ENCODE measurements at regions not wholly inside any gene's neighbourhood (a gene's known extent, or its start where the extent isn't known, plus 50 kb on each side); places are given as distances from the start of the nearest gene placed in this dataset.

DNA sequence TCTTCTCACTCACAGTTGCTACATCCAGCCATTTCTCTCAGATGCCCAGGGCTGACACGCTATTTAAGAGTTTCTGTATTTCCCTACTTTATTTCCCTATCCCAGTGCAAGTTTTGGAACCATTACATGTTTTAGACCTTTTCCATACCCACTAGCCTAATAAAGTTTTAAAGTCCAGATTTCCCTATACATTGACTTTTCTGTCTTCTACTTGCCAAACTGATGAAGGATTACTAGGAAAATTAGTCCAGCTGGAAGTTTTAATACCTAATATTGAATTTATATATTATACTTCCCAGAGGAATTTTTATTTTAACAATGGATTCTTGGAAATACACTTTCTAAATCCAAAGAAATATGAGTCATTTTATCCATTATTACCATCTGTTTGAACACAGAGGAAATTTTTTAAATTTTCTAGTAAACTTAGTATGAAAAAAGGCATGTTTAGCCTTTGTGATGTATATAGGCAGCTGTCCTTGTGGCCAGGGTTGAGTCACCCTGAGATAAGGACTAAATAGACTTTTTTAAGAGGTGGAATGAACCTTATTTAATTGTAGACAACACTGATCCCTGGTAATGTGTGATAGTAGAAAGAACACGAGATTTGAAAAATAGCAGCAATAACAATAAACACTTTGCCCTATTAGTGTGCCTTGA, 205.0 kb downstream of the TFEC start:
- intact Hi-C loops (cut with micrococcal nuclease) = no loop called here
- no peaks in the 10 kb centered on the region for H3K79me2 ChIP-seq (ENCODE audit: control insufficient read depth, insufficient read depth, low read length)
- CTCF ChIA-PET = no interaction called here
- DNase-seq (no peak), ATAC-seq (ENCODE audit: low read depth) (no peak)
- no peaks in the 10 kb centered on the region for H3K27me3 ChIP-seq (replicated peaks in 1 of 4; ENCODE audit: control extremely low read depth in 1 of 4, control insufficient read depth in 3 of 4, insufficient read depth in 4 of 4, low read length in 3 of 4)
- 100% methylated on average over 1 of the region's 2 CpGs for WGBS (ENCODE audit: insufficient coverage)
- Mint-ChIP-seq H3K4me1 (no peaks in the 10 kb centered on the region), H3K4me3 (no peak overlapping the region), H3K27ac (no peak overlapping the region), H3K9me3 (ENCODE audit: insufficient read depth) (no peaks in the 10 kb centered on the region), H3K27me3 (no peaks in the 10 kb centered on the region)
- no peak overlapping the region for H3K9ac ChIP-seq (ENCODE audit: low read length)
- no peaks in the 10 kb centered on the region for H3K4me1 ChIP-seq (ENCODE audit: control insufficient read depth in 2 of 2, insufficient read depth in 2 of 2, low read length in 2 of 2)
- H3K36me3 ChIP-seq (replicated peaks in 1 of 2; ENCODE audit: control extremely low read depth in 1 of 2, control insufficient read depth in 1 of 2, extremely low read depth in 1 of 2, insufficient read depth in 2 of 2, low read length in 1 of 2) = no peaks in the 10 kb centered on the region
- H3K4me3 ChIP-seq (ENCODE audit: control extremely low read depth in 1 of 5, extremely low read depth in 1 of 5, insufficient read depth in 1 of 5, low read depth in 2 of 5, low read length in 4 of 5) = no peak overlapping the region
- POLR2A ChIA-PET = no interaction called here
- TF ChIP-seq, protein P1, sequence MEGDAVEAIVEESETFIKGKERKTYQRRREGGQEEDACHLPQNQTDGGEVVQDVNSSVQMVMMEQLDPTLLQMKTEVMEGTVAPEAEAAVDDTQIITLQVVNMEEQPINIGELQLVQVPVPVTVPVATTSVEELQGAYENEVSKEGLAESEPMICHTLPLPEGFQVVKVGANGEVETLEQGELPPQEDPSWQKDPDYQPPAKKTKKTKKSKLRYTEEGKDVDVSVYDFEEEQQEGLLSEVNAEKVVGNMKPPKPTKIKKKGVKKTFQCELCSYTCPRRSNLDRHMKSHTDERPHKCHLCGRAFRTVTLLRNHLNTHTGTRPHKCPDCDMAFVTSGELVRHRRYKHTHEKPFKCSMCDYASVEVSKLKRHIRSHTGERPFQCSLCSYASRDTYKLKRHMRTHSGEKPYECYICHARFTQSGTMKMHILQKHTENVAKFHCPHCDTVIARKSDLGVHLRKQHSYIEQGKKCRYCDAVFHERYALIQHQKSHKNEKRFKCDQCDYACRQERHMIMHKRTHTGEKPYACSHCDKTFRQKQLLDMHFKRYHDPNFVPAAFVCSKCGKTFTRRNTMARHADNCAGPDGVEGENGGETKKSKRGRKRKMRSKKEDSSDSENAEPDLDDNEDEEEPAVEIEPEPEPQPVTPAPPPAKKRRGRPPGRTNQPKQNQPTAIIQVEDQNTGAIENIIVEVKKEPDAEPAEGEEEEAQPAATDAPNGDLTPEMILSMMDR (IDR thresholded peaks at IDR 0.05) = no peak
- no peak for TF ChIP-seq EZH2 (IDR thresholded peaks at IDR 0.05; ENCODE audit: borderline replicate concordance, insufficient read depth, low read depth, low read length, poor library complexity, severe bottlenecking)
- no peak overlapping the region for H3K4me2 ChIP-seq (replicated peaks; ENCODE audit: low read depth, low read length, poor library complexity, severe bottlenecking)
- no peaks in the 10 kb centered on the region for H4K20me1 ChIP-seq (ENCODE audit: control insufficient read depth, insufficient read depth, low read length, poor library complexity, severe bottlenecking)
- H3K9me3 ChIP-seq (ENCODE audit: control extremely low read depth in 1 of 3, control insufficient read depth in 2 of 3, insufficient read depth in 1 of 3, low read length in 2 of 3) = no peaks in the 10 kb centered on the region
- no peak overlapping the region for H3K27ac ChIP-seq (ENCODE audit: low read length in 2 of 2)
- no peak overlapping the region for H2AFZ ChIP-seq (ENCODE audit: insufficient read depth, low read depth, low read length, poor library complexity, severe bottlenecking)

DNA sequence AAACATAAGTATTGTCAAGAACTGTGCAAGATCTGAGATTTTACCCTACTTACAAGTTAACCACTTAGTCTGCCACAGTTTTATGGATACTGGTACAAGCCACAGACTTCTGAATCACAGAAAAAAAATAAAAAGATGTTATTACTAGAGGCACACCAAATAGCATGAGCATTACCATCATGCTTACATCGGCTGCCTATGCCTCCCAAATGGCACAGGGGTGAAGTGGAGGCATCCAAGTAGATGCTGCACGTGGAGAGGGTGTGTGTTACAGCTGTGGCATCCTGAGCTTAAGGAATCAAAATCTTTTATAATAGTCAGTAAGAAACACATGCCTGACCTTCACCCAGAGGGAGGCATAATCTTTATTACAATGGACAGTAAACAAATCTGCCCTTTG, 207.8 kb downstream of the TFEC start:
- no peak overlapping the region for H3K4me3 ChIP-seq (ENCODE audit: control extremely low read depth in 1 of 5, extremely low read depth in 1 of 5, insufficient read depth in 1 of 5, low read depth in 2 of 5, low read length in 4 of 5)
- no peaks in the 10 kb centered on the region for H3K4me1 Mint-ChIP-seq
- no peak for DNase-seq
- no peaks in the 10 kb centered on the region for H4K20me1 ChIP-seq (ENCODE audit: control insufficient read depth, insufficient read depth, low read length, poor library complexity, severe bottlenecking)
- H3K27me3 ChIP-seq (replicated peaks in 1 of 4; ENCODE audit: control extremely low read depth in 1 of 4, control insufficient read depth in 3 of 4, insufficient read depth in 4 of 4, low read length in 3 of 4) = no peaks in the 10 kb centered on the region
- WGBS (ENCODE audit: insufficient coverage) = no CpG with 5 or more reads among the region's 2 CpGs
- H3K9ac ChIP-seq (ENCODE audit: low read length) = no peak overlapping the region
- no peak overlapping the region for H3K4me2 ChIP-seq (replicated peaks; ENCODE audit: low read depth, low read length, poor library complexity, severe bottlenecking)
- no peak for TF ChIP-seq EZH2 (IDR thresholded peaks at IDR 0.05; ENCODE audit: borderline replicate concordance, insufficient read depth, low read depth, low read length, poor library complexity, severe bottlenecking)
- TF ChIP-seq, protein P1 (IDR thresholded peaks at IDR 0.05) = no peak
- no peak overlapping the region for H2AFZ ChIP-seq (ENCODE audit: insufficient read depth, low read depth, low read length, poor library complexity, severe bottlenecking)
- no peaks in the 10 kb centered on the region for H3K36me3 ChIP-seq (replicated peaks in 1 of 2; ENCODE audit: control extremely low read depth in 1 of 2, control insufficient read depth in 1 of 2, extremely low read depth in 1 of 2, insufficient read depth in 2 of 2, low read length in 1 of 2)
- POLR2A ChIA-PET = no interaction called here
- H3K27me3 Mint-ChIP-seq = no peaks in the 10 kb centered on the region
- no peaks in the 10 kb centered on the region for H3K9me3 ChIP-seq (ENCODE audit: control extremely low read depth in 1 of 3, control insufficient read depth in 2 of 3, insufficient read depth in 1 of 3, low read length in 2 of 3)
- CTCF ChIA-PET = no interaction called here
- no peak for ATAC-seq (ENCODE audit: low read depth)
- H3K9me3 Mint-ChIP-seq (ENCODE audit: insufficient read depth) = no peaks in the 10 kb centered on the region
- no peak overlapping the region for H3K27ac ChIP-seq (ENCODE audit: low read length in 2 of 2)
- H3K79me2 ChIP-seq (ENCODE audit: control insufficient read depth, insufficient read depth, low read length) = no peaks in the 10 kb centered on the region
- H3K27ac Mint-ChIP-seq = no peak overlapping the region
- intact Hi-C loops (cut with micrococcal nuclease) = no loop called here
- H3K4me1 ChIP-seq (ENCODE audit: control insufficient read depth in 2 of 2, insufficient read depth in 2 of 2, low read length in 2 of 2) = no peaks in the 10 kb centered on the region
- no peak overlapping the region for H3K4me3 Mint-ChIP-seq
